ENCODE measurements at regions not wholly inside any gene's neighbourhood (a gene's known extent, or its start where the extent isn't known, plus 50 kb on each side); places are given as distances from the start of the nearest gene placed in this dataset.

- TF ChIP-seq, protein P1, sequence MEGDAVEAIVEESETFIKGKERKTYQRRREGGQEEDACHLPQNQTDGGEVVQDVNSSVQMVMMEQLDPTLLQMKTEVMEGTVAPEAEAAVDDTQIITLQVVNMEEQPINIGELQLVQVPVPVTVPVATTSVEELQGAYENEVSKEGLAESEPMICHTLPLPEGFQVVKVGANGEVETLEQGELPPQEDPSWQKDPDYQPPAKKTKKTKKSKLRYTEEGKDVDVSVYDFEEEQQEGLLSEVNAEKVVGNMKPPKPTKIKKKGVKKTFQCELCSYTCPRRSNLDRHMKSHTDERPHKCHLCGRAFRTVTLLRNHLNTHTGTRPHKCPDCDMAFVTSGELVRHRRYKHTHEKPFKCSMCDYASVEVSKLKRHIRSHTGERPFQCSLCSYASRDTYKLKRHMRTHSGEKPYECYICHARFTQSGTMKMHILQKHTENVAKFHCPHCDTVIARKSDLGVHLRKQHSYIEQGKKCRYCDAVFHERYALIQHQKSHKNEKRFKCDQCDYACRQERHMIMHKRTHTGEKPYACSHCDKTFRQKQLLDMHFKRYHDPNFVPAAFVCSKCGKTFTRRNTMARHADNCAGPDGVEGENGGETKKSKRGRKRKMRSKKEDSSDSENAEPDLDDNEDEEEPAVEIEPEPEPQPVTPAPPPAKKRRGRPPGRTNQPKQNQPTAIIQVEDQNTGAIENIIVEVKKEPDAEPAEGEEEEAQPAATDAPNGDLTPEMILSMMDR (conservative IDR thresholded peaks at IDR 0.05; ENCODE audit: low read depth, low read length) = no peak
- TF ChIP-seq POLR2A (IDR thresholded peaks at IDR 0.05; ENCODE audit: low read depth, low read length) (no peak), CEBPB (IDR thresholded peaks at IDR 0.05; ENCODE audit: low read depth, low read length) (no peak), CHD1 (IDR thresholded peaks at IDR 0.05; ENCODE audit: low read depth, low read length) (no peak), SMC3 (IDR thresholded peaks at IDR 0.05; ENCODE audit: low read depth, low read length) (no peak), USF2 (IDR thresholded peaks at IDR 0.05; ENCODE audit: low read depth, low read length) (no peak)
These were observed 144.9 kb upstream of the HDAC9 start for GRCh38 chr7:18350678-18351077.

Measured in IMR-90 (cell line).